ENCODE measurements at regions not wholly inside any gene's neighbourhood (a gene's known extent, or its start where the extent isn't known, plus 50 kb on each side); places are given as distances from the start of the nearest gene placed in this dataset.

DNA sequence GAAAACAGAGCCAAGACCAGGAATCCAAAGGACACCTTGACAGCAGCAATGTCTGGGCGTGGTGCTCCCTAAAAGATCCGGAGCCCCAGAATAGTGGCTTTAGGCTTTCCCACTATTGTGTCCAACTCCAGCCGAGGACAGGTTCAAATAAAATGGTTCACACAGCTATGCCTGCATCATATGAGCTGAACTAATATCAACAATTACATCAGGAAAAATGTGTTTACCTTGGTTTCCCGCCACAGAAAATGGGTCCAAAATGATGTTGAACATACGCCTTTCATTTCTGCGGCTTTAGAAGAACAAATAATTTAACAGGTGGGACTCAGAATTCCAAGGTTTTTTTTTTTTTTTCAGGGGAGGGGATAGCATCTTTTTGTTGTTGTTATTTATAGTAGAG is 93.6 kb downstream of the OSR1 start:
- no peak overlapping the region for H3K4me3 ChIP-seq
- H3K4me1 ChIP-seq, result no peaks in the 10 kb centered on the region
- no peaks in the 10 kb centered on the region for H3K27me3 ChIP-seq (ENCODE audit: low read depth)
- no peaks in the 10 kb centered on the region for H3K9me3 ChIP-seq
- TF ChIP-seq, protein P1, sequence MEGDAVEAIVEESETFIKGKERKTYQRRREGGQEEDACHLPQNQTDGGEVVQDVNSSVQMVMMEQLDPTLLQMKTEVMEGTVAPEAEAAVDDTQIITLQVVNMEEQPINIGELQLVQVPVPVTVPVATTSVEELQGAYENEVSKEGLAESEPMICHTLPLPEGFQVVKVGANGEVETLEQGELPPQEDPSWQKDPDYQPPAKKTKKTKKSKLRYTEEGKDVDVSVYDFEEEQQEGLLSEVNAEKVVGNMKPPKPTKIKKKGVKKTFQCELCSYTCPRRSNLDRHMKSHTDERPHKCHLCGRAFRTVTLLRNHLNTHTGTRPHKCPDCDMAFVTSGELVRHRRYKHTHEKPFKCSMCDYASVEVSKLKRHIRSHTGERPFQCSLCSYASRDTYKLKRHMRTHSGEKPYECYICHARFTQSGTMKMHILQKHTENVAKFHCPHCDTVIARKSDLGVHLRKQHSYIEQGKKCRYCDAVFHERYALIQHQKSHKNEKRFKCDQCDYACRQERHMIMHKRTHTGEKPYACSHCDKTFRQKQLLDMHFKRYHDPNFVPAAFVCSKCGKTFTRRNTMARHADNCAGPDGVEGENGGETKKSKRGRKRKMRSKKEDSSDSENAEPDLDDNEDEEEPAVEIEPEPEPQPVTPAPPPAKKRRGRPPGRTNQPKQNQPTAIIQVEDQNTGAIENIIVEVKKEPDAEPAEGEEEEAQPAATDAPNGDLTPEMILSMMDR (IDR thresholded peaks at IDR 0.05), result no peak
- H3K27ac ChIP-seq, result no peak overlapping the region
- intact Hi-C loops (cut with DNase I), result no loop called here
- no peaks in the 10 kb centered on the region for H3K36me3 ChIP-seq
- ATAC-seq, result no peak
- DNase-seq, result no peak

DNA sequence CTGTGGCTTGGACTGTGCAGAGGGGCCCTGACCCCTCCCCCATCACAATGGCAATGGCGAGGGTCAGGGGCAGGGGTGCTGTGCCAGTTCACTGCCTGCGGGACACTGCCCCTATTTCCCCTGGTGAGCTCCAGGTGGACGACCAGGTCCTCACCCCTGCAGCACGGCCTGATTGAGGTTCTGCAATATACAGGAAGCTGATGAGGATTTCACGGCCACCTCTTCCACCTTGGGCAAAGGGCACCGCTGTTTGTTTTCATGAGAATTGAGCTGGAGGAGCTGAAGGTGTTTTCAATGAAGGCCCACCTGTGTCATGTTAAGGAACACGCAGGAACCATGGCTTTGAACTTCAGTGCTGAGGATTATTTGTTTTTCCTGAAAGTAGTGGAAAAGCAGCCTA is 96.3 kb downstream of the OSR1 start:
- Histone ChIP-seq H3K4me3 (no peak overlapping the region), H3K27me3 (ENCODE audit: low read depth) (no peaks in the 10 kb centered on the region), H3K36me3 (no peaks in the 10 kb centered on the region), H3K27ac (no peak overlapping the region), H3K4me1 (no peaks in the 10 kb centered on the region), H3K9me3 (no peaks in the 10 kb centered on the region)
- no peak for DNase-seq
- intact Hi-C loops (cut with DNase I), result no loop called here
- TF ChIP-seq, protein P1 (IDR thresholded peaks at IDR 0.05), result no peak
- no peak for ATAC-seq

DNA sequence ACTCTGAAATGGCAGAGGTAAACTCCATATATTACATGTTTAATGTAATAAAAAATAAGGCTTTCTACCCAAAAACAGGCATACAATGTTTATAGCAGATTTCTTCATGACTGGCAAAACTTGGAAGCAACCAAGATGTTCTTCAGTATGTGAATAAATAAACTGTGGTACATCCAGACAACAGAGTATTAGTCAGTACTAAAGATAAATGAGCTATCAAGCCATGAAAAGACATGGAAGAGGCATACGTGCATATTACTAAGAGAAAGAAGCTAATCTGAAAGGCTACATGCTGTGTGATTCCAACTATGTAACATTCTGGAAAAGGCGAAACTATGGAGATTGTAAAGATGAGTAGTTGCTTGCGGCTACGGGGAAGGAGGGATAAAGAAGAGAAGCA is 97.4 kb downstream of the OSR1 start:
- ATAC-seq, result no peak
- no peak overlapping the region for H3K27ac ChIP-seq
- H3K9me3 ChIP-seq, result no peaks in the 10 kb centered on the region
- no peaks in the 10 kb centered on the region for H3K27me3 ChIP-seq (ENCODE audit: low read depth)
- no peak overlapping the region for H3K4me3 ChIP-seq
- no peaks in the 10 kb centered on the region for H3K4me1 ChIP-seq
- intact Hi-C loops (cut with DNase I), result no loop called here
- TF ChIP-seq, protein P1 (IDR thresholded peaks at IDR 0.05), result no peak
- no peak for DNase-seq
- no peaks in the 10 kb centered on the region for H3K36me3 ChIP-seq

DNA sequence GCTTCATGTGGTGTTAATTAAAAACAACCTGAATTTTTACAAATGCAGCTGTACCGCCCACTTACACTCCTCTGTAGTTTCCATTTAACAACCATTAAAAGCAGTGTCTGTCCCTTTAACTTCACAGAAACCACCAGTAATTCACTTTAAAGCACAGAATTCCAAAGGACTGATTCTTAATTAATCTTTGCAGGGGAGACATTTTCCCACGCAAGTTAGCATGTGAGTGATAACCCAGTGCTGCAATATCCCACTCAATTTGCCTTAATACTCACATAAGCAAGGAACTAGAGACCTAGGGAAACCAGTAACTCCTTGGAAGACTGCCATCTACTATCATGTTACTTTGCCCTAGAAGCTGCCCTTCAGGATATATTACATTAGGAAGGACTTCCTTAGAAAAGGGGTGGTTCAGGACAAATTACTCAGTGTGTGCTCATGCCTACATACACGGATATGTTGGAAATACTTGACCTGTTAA is 102.3 kb downstream of the OSR1 start:
- TF ChIP-seq, protein P1 (IDR thresholded peaks at IDR 0.05), result no peak
- Histone ChIP-seq H3K9me3 (no peaks in the 10 kb centered on the region), H3K27me3 (ENCODE audit: low read depth) (no peaks in the 10 kb centered on the region), H3K4me1 (no peaks in the 10 kb centered on the region), H3K27ac (no peak overlapping the region), H3K4me3 (no peak overlapping the region), H3K36me3 (no peaks in the 10 kb centered on the region)
- intact Hi-C loops (cut with DNase I), result no loop called here
- DNase-seq (no peak), ATAC-seq (peak in 1 of 2 donors; percentile 29)

DNA sequence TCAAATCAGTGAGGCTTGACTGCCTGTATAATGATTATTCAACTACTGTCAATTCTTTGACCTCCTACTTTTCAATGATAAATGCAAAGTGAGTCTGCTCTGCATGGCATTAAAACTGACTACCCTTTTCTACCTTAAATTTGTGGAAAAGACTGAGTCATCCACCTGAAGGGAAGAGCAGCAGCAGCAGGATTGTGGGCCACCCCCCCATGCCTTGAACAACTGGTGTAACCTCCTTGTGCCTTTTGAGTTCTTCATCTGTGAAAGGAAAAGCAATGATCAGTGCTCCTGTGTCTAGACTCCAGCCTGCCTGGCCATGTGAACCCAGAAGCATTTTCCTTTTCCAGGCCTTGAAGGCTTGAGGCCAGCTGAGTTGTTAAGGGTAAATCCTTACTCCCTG is 102.9 kb downstream of the OSR1 start:
- no peak overlapping the region for H3K4me3 ChIP-seq
- no peaks in the 10 kb centered on the region for H3K36me3 ChIP-seq
- no peak overlapping the region for H3K27ac ChIP-seq
- H3K27me3 ChIP-seq (ENCODE audit: low read depth), result no peaks in the 10 kb centered on the region
- no peak for DNase-seq
- intact Hi-C loops (cut with DNase I), result no loop called here
- no peaks in the 10 kb centered on the region for H3K9me3 ChIP-seq
- H3K4me1 ChIP-seq, result no peaks in the 10 kb centered on the region
- no peak for ATAC-seq
- TF ChIP-seq, protein P1 (IDR thresholded peaks at IDR 0.05), result no peak

DNA sequence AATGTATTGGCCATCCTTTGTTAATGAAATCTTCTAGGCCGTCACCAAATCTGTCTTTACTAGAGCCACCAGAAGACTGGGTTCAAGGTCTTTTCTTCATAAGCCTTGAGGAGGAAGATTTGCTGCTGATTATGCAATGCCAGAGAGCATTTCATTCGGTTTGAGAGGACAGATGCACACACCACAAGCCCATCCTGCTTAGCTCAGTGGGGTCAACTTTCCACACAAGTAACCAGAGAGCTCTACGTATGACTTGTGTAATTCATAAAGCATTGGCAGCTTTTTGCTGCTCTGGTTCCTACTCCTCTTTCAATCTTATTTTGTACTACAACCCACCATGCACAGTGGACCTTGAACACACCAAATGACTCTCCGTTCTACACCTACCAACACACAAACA is 106.9 kb downstream of the OSR1 start:
- no peaks in the 10 kb centered on the region for H3K36me3 ChIP-seq
- TF ChIP-seq, protein P1 (IDR thresholded peaks at IDR 0.05), result no peak
- H3K27me3 ChIP-seq (ENCODE audit: low read depth), result no peaks in the 10 kb centered on the region
- H3K9me3 ChIP-seq, result no peaks in the 10 kb centered on the region
- H3K4me1 ChIP-seq, result no peaks in the 10 kb centered on the region
- intact Hi-C loops (cut with DNase I), result no loop called here
- no peak for ATAC-seq
- no peak for DNase-seq
- H3K4me3 ChIP-seq, result no peak overlapping the region
- H3K27ac ChIP-seq, result no peak overlapping the region

Data from lower lobe of right lung (tissue), 2 donors.